HG03558 (cell line): ENCODE measurements at regions not wholly inside any gene's neighbourhood (a gene's known extent, or its start where the extent isn't known, plus 50 kb on each side); places are given as distances from the start of the nearest gene placed in this dataset.
A peak's percentile ranks its signal among the peaks of the same experiment; 100 is the strongest.

ENCODE experiments used
- ATAC-seq: cut with Tn5 transposase; IDR thresholded peaks from one replicate; pipeline ENCODE4 v1.9.1; 2021; ENCODE audit warnings: moderate number of reproducible peaks; ENCODE audit not compliant: unreplicated experiment; ENCODE audit errors: extremely low read depth

- no peak for ATAC-seq
These were observed 182.4 kb upstream of the ARSJ start for GRCh38 chr4:114161809-114162208.

- ATAC-seq, result no peak
These were observed 183.6 kb upstream of the ARSJ start for GRCh38 chr4:114163051-114163450.

- no peak for ATAC-seq
These were observed 194.5 kb upstream of the ARSJ start for GRCh38 chr4:114173968-114174367.

- no peak for ATAC-seq
These were observed 198.2 kb upstream of the ARSJ start for GRCh38 chr4:114177628-114178027.

GRCh38 chr4:114178392-114178791, 198.9 kb upstream of the ARSJ start:
- ATAC-seq, result no peak

GRCh38 chr4:114180481-114180880, 201.0 kb upstream of the ARSJ start:
- no peak for ATAC-seq

- ATAC-seq, result no peak
These were observed 205.5 kb upstream of the ARSJ start for GRCh38 chr4:114184901-114185300.

- ATAC-seq, result no peak
These were observed 208.1 kb upstream of the ARSJ start for GRCh38 chr4:114187592-114187991.

GRCh38 chr4:114191496-114191895, 212.0 kb upstream of the ARSJ start:
- no peak for ATAC-seq

GRCh38 chr4:114192854-114193253, 213.4 kb upstream of the ARSJ start:
- ATAC-seq, result no peak

- ATAC-seq, result no peak
These were observed 214.4 kb upstream of the ARSJ start for GRCh38 chr4:114193624-114194399.

- no peak for ATAC-seq
These were observed 217.2 kb upstream of the ARSJ start for GRCh38 chr4:114196606-114197005.

- no peak for ATAC-seq
These were observed 220.6 kb upstream of the ARSJ start for GRCh38 chr4:114200026-114200425.

GRCh38 chr4:114205261-114205660, 225.8 kb upstream of the ARSJ start:
- ATAC-seq, result no peak

GRCh38 chr4:114208574-114209151, 229.2 kb upstream of the ARSJ start:
- no peak for ATAC-seq

- peak; percentile 53 for ATAC-seq
These were observed 230.1 kb upstream of the ARSJ start for GRCh38 chr4:114209584-114209983.

GRCh38 chr4:114211556-114211955, 232.1 kb upstream of the ARSJ start:
- ATAC-seq, result no peak

- ATAC-seq, result no peak
These were observed 237.8 kb upstream of the ARSJ start for GRCh38 chr4:114217150-114217817.

GRCh38 chr4:114223580-114223979, 244.1 kb upstream of the ARSJ start:
- no peak for ATAC-seq

- ATAC-seq, result no peak
These were observed 246.0 kb upstream of the ARSJ start for GRCh38 chr4:114225436-114225835.

GRCh38 chr4:114226179-114226578, 246.7 kb upstream of the ARSJ start:
- ATAC-seq, result no peak
